ENCODE measurements at regions not wholly inside any gene's neighbourhood (a gene's known extent, or its start where the extent isn't known, plus 50 kb on each side); places are given as distances from the start of the nearest gene placed in this dataset.

GRCh38 chr15:37789397-37789786 is 145.0 kb upstream of the TMCO5A start:
- no peak for TF ChIP-seq POLR2AphosphoS5 (IDR thresholded peaks at IDR 0.05; ENCODE audit: insufficient read depth in 1 of 2, low read depth in 1 of 2)
- TF ChIP-seq CTCF (IDR thresholded peaks at IDR 0.05) = no peak

Data from vagina (tissue), 2 donors.